HG03378 (cell line): ENCODE measurements at regions not wholly inside any gene's neighbourhood (a gene's known extent, or its start where the extent isn't known, plus 50 kb on each side); places are given as distances from the start of the nearest gene placed in this dataset.
A peak's percentile ranks its signal among the peaks of the same experiment; 100 is the strongest.

Experiments used
- ATAC-seq: cut with Tn5 transposase; IDR thresholded peaks from one replicate; pipeline ENCODE4 v1.9.1; 2021; ENCODE audit warnings: mild to moderate bottlenecking, moderate library complexity; ENCODE audit not compliant: unreplicated experiment

DNA sequence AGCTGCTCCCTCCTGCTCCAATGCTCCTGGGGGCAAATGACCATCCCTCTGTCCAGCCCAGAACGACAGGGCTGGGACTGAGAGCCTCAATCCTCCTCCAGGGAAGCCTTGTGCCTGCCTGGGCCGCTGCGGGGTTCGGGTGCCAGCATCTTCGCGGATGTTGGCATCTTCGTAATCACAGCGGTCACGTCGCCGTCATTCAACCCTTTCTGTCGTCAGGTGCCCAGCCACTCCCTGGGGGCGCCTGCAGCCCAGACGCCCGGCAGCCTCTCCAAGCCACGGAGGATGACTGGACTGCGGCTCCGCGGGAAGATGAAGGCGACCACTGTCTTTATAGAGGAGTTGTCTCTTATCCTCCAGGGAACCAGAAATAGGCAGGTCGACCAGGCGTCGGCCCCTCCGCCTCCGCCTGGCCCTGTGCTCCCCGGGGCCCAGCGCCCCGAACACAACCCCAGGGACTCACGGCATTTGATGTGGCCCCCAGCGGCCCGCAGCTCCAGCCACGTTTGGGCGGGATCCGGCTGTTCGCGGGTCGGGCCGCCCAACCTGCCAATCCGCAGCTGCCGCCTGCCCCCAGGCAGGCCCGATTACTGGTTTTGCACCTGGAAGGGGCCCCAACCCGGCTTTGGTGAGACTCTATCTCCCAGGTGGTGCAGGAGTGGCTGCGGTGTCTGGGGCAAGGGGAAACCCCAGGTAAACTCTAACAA is 113.9 kb downstream of the THNSL2 start:
- ATAC-seq, result no peak

DNA sequence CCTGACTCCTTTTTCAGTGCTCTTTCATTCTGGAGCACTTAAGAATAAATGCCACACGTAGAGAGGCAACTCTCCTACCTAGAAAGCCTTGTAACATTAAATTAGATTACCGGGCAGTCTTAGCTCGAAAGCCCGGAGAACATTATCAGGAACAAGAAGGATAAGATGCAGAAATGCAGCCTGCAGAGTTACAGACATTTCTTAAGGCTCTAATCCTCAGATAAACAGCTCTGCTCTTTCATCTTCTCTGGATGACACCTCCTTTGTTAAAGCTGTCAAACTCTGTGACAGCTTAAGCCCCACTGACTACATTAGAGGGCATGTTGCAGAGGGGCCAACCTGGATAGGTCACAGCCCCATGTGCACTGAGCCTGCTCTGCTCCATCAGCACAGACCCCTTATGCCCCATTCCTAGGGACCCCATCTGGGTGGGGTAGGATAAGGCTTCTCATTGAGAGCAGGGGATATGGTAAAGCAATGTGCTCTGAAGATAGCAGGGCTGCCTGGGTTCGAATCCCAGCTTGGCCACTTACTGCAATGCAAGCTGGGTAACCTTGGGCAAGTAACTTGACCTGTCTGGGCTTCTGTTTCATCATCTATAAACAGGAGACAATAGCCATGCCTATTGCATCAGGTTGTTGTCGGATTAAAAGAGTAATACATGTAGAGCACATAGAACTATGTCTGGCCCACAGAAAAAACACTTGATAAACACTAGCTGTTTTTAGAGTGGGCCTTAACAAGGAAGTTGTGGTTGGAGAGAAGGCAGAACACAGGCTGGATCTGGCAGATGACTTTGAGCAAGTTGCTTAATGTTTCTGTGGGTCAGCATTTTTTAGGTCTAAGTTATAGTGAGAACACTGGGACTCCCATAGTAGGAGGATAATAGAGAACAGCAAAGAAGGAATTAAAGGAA is 111.4 kb downstream of the THNSL2 start:
- no peak for ATAC-seq

DNA sequence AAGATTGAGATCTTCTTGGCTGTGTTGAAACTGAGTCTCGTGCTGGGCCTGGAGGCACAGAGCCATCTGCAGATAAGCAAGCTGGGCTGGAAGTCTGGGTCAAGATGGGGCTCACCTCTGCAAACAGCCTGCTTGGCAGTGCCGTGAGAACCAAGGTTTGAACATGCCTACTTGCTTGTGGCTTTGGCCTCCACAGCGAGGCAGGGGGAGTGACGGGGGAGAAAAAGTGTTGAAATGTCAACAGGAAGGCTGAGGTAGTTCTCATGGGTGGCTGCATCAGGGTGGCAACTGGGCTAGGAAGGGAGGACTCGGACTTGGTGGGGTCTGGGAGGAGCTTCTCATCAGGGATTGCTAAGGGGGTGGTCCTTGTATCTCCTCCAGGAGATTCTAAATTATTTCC is 99.7 kb downstream of the THNSL2 start:
- no peak for ATAC-seq

GRCh38 chr2:88265352-88266303 is 95.5 kb downstream of the THNSL2 start:
- peak; percentile 94 for ATAC-seq

- ATAC-seq, result no peak
Measured at GRCh38 chr2:88263861-88264260, 93.7 kb downstream of the THNSL2 start.

GRCh38 chr2:88261725-88262124 is 91.6 kb downstream of the THNSL2 start:
- no peak for ATAC-seq

- no peak for ATAC-seq
Measured at GRCh38 chr2:88258208-88258607, 88.1 kb downstream of the THNSL2 start.

DNA sequence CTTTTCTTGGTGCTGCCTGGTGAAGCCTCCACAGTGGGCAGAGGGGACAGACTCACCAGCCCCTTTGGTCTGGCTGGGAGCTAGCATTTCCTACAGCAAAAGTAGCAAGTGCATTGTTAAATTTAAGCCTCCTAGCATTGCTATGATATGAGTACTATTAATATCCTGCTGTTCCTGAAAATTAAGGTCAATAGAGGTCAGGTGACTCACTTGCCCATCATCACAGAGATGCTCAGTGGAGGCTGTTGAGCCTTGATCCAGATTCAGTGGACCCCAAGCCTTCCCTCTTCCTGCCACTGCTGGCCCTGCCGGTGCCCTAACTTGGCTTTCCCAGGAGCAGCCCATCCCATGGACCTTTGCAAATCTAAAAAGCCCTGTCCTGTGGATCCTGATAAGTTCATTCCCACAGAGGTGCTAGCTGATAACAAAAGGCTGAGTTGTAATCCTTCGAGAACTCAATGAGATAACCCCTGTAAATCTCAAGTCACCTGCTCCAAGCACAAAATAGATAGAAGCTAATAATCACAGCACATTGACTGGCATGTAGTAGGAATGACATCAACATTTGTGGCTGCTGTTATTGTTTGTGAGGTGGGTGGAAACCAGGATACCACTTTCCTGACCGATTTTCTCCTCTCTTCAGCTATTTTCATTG is 84.4 kb downstream of the THNSL2 start:
- ATAC-seq, result no peak

DNA sequence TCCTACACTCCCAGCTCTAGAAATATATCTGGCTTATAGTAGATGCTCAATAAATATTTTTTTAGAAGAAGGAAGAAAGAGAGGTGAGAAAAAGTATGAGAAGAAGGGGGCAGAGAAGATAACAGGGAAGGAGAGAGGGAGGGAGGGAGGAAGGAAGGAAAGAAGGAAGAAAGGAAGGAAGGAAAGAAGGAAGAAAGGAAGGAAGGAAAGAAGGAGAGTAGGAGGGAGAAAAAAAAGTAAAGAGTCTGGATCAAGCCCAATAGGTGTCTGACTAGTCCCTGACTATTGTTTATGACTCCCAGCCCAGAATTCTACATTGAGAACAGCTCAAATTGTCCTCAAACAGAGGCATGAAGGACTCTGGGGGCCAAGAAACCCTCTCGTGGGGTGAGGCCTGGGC is 83.9 kb downstream of the THNSL2 start:
- ATAC-seq, result no peak

GRCh38 chr2:88253375-88253774 is 83.2 kb downstream of the THNSL2 start:
- ATAC-seq, result no peak

- no peak for ATAC-seq
Measured at GRCh38 chr2:88252646-88253045, 82.5 kb downstream of the THNSL2 start.

- no peak for ATAC-seq
Measured at GRCh38 chr2:88252111-88252510, 82.0 kb downstream of the THNSL2 start.

DNA sequence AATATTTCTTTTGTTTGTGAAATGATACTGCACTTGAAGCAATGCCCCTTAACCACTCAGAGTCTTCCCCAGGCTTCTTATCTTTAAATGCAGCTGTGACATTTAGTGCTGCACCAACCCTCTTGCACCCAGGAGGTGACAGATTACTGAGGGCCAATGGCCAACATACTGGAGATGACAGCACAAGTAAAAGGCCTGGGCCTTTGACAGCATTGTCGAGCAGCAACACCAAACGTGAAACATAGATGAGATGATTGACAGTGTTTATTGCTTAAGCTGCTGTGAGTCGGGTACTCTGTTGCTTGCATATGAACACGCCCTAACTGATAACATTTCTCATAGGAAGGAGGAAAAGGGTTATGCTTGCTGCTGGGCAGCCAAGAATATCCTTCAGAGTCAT is 80.3 kb downstream of the THNSL2 start:
- ATAC-seq, result no peak

DNA sequence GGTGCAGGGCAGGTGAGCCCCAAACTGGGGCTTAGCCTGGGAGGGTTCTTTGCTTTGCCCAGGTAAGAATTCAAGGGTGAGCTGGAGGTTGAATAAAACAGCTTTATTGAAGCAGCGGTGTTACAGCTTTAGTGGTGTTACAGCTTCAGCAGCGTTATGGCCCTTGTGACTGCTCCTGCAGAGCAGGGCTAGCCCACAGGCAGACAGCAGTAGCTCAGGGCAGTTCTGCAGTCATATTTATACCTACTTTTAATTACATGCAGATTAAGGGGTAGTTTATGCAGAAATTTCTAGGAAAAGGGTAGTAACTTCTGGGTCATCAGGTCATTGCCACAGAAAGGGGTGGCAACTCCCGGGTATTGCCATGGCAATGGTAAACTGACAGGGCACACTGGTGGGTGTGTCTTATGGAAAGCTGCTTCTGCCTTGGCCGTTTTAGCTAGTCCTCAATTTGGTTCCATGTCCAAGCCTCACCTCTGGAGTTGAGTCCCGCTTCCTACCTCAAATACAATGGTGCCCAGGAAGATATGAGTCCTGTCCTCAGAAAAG is 78.2 kb downstream of the THNSL2 start:
- ATAC-seq, result no peak

DNA sequence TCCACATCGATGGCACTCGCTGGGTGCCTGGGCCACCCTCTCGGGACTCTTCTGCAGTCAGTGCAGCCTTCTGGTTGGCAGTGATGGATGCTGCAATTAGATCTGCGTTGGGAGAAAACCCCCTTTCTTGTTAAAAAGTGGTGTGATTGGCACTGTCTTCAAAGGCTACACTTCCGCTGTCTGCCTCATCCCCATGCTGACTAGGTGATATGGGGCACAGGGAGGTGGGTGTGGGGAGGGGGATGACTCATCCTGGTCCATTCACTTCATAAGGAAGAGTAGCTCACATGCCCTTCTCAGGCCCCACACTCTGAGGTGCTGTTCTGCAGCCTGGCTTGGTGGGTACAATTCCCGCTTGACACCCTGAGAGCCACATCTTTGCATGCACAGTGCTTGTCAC is 77.4 kb downstream of the THNSL2 start:
- no peak for ATAC-seq

- ATAC-seq, result no peak
Measured at GRCh38 chr2:88245109-88245508, 75.0 kb downstream of the THNSL2 start.

DNA sequence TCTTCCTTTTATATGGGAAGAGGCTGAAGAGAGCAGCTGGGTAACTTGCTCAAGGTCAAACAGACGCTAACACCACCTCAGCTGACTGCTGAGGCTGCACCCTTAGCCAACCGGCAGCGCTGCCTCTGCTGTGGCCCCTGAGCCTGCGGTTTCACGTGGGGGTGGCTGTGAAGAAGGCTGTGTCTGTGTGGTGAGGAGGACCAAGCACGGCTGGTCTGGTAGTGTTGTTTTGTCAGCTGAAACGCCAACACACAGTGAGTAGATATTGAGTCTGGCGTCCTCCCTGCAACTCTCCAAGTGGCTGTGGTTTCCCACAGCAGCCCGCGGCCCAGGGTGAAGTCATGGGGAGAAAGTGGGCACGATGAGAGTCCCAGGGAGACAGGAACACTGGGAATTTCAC is 69.6 kb downstream of the THNSL2 start:
- no peak for ATAC-seq

- no peak for ATAC-seq
Measured at GRCh38 chr2:88236666-88237065, 66.5 kb downstream of the THNSL2 start.
